ENCODE measurements at regions not wholly inside any gene's neighbourhood (a gene's known extent, or its start where the extent isn't known, plus 50 kb on each side); places are given as distances from the start of the nearest gene placed in this dataset.
"Not testable (repeated sequence)": the region's sequence is repeated elsewhere in the genome, so short reads cannot be mapped to it uniquely, and the experiment has no call there.

DNA sequence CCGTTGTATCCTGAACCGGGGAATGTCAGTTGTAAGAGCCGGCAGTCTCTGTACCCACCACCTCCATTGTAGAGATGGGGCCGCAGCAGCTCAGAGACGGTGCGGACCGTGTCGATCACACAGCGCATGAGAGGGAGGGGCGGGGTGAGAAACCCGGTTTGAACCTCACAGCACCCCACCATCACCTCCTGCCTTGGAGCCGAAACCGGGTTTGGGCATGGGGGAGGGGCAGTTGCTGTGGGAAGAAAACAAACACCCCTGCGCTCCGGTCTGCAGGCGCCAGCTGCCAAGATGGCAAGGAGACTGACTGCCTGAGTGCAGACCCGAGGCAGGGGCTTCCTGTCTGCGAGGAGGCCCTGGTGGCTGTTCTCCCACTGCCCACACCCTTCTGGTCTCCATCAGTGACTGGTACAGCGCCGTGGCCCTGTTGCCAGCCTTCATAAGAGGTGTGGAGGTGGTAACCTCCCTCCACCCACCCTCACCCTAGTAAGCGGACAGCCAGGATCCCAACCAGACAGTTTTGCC is 69.2 kb upstream of the SSBP3 start:
- DNase-seq (ENCODE audit: low read depth in 2 of 3, low spot score in 2 of 3): peak in 2 of 3 donors; percentile 59 to 86

DNA sequence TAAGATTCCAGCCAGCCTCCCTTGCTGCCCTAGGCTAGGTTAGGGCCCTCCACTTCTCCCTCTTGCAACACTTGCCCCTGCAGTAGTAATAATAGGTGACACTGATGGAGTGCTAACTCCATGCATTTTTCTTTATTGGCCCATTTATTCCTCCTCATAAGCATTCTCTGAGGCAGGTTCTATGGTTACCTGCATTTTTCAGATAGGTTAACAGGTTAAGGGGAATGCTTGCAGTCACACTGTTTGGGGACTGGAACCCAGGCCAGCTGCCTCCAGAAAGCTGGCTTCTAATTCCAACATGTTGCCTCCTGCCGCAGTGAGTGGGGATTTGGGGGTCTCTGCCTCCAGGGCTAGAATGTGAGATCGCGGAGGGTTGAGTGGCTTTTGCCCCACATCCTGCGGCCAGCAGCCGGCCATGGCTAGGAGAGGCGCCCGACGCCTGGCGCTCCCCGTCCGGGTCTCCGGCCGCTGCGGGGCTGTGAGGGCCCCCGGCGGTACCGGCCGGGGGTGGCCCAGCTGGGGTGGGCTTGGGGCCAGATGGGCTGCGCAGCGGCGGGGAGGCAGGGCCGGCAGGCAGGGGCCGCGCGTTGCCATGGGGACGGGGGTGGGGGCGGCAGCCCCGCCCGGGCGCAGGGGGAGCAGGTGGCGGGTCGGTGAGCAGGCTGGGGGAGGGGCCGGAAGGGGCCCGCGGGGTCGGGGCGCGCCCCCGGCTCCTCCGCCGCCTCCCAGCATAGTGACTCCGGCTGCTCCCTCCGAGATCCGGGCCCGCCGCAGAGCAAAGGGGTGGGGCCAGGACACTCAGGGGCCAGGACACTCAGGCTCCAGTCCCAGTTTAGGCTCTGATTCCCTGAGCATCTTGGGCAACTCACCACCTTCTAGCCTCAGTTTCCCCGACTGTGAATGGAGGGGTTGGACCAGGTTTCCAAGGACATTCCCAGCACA is 68.4 kb upstream of the SSBP3 start:
- DNase-seq (ENCODE audit: low read depth in 2 of 3, low spot score in 2 of 3): peak in 2 of 3 donors; percentile 59 to 66

DNA sequence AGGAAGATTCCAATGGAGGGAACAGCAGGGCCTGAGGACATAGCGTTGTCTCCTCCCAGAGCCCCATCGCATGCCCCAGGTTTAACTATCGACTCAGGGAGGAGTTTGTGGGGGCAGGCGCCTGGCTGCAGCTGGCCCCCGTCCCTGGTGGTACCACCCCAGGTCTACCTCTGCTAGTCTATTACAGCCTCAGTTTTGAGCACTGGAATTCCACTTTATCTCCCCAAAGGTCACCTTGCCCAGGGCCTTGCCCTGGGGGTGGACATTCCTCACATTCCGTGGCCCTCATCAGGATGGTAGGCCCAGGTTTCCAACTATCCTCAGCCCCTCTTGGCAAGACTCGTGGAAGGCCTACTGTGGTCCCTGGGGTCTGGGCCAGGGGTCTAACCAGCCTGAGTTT is 65.4 kb upstream of the SSBP3 start:
- DNase-seq (ENCODE audit: low read depth in 2 of 3, low spot score in 2 of 3): no peak

DNA sequence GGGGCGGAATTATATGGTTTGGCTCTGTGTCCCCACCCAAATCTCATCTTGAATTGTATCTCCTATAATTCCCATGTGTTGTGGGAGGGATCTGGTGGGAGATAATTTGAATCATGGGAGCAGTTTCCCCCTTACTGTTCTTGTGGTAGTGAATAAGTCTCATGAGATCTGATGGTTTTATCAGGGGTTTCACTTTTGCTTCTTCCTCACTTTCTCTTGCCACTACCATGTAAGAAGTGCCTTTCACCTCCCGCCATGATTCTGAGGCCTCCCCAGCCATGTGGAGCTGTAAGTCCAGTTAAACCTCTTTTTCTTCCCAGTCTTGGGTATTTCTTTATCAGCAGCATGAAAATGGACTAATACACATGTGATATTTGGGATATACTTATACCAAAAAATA is 63.2 kb upstream of the SSBP3 start:
- not testable (repeated sequence) for DNase-seq (ENCODE audit: low read depth in 2 of 3, low spot score in 2 of 3)

DNA sequence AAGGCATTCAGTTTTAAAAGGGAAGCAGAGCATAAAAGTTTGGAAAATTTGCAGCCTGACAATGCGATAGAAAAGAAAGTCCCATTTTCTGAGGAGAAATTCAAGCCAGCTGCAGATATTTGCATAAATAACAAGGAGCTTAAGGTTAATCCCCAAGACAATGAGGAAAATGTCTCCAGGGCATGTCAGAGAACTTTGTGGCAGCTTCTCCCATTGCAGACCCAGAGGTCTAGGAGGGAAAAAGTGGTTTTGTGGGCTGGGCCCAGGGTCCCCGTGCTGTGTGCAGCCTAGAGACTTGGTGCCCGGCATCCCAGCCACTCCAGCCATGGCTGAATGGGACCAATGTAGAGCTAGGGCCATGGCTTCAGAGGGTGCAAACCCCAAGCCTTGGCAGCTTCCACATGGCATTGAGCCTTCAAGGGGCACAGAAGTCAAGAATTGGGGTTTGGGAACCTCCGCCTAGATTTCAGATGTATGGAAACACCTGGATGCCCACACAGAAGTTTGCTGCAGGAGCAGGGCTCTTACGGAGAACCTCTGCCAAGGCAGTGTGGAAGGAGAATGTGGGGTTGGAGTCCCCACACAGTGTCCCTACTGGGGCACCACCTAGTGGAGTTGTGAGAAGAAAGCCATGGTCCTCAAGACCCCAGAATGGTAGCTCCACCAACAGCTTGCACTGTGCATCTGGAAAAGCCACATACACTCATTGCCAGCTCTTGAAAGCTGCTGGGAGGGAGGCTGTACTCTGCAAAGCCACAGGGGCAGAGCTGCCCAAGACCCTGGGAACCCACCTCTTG is 62.3 kb upstream of the SSBP3 start:
- DNase-seq (ENCODE audit: low read depth in 2 of 3, low spot score in 2 of 3): peak in 1 of 3 donors; percentile 66

DNA sequence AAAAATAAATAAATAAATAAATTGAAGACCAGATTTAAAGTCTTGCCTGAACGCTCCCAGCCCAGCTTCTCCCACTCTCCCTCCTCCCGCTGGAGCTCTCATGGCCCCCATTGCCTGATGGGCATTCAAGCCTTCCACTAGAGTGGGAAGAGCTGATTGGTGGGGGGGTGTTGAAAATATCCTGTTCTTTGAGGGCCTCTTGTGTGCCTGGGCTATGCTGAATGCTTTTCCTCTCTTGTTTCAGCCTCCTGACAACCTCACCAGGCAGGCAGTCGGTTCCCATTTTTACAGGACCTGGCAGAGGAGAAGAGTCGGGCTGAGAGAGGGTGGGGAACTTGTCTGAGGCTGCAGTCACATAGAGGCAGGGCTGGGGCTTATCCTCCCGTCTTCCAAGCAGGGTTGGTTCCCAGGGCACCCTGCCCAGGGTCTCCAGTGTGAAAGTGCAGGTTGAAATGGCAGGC is 59.2 kb upstream of the SSBP3 start:
- no peak for DNase-seq (ENCODE audit: low read depth in 2 of 3, low spot score in 2 of 3)

DNA sequence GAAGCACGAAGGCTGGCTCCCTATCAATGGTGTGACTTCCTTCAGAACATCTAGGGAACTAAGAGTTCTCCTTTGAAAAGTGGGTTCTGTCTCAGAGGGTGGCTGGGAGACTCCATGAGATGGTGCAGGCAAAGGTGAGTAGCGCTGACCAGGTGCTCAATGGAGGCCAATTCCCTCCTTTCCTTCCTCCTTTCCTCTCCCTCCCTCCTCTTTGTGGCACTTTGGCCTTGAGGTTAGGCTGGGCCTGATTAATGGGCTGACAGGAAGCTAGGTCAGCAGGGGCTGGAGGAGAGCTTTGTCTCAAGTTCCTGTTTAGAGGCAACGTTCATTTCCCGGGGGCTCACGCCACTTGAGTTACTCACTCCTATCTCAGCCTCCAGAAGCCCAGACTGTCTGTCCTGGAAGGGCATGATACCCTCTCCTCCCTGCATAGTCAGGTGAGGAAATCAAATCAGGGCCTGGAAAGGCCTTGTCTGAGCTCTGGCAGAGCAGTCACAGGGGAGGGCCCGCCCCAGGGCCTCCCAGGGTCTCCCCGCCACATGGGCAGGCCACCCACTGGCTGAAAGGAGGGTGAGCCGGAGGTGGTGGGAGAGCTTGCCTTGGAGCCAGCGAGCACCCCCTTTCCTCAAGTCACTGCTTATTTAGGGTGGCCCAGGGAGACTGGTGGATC is 58.4 kb upstream of the SSBP3 start:
- peak in 1 of 3 donors; percentile 54 for DNase-seq (ENCODE audit: low read depth in 2 of 3, low spot score in 2 of 3)

DNA sequence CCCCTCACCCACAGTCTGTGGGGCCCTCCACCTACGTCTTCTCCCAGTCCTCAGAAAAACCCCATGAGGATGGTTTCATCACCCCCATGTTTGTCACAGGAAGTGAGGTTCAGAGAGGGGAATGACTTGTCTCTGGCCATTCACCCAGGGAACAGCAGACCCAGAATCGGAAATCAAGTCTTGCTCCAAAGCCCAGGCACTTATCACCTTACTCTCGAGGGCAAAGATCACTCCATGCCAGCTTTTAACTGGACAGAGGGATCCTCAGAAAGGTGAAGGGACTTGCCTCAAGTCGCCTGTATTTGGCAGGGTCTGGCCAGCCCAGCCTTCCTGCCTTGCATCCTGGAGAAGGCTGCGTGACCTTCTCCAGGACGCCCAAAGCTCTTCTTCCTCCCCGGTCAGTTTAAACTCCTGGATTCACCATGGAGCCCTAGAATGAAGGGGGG is 57.9 kb upstream of the SSBP3 start:
- no peak for DNase-seq (ENCODE audit: low read depth in 2 of 3, low spot score in 2 of 3)

DNA sequence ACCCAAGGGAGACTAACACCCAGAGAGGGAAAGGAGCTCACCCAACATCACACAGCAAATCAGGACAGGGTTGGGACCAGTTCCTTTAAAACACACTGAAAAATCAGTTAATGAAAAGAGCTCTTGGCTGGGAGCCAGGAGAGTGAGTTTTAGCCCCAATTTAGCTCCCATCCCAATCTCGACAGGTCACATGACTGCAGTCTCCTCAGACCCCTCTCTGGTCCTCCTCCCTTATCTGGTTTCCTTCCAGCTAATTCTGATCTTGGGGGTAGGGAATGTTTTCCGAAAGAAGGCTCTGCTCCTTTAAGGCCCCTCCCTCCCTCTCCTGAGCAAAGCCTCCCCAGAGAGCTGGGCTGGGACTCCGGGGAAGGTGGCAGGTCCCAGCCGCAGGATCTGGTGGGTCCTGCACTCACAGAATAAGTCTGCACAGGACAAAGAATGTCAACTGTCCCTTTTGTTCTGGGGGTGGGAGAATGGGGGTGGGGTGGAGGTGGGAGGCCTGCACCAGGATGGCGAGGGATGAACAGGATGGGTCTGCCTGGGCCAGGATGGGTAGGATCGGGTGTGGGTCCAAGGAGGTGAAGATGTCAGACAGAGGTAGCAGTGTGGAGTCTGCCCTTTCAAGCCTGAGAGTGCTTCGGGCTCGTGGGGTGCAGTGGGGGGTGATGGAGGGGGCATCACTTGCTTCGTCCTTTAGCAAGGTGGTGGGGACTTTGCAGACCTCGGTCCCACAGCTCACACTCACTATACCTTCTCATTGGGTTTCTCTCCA is 57.3 kb upstream of the SSBP3 start:
- no peak for DNase-seq (ENCODE audit: low read depth in 2 of 3, low spot score in 2 of 3)

DNA sequence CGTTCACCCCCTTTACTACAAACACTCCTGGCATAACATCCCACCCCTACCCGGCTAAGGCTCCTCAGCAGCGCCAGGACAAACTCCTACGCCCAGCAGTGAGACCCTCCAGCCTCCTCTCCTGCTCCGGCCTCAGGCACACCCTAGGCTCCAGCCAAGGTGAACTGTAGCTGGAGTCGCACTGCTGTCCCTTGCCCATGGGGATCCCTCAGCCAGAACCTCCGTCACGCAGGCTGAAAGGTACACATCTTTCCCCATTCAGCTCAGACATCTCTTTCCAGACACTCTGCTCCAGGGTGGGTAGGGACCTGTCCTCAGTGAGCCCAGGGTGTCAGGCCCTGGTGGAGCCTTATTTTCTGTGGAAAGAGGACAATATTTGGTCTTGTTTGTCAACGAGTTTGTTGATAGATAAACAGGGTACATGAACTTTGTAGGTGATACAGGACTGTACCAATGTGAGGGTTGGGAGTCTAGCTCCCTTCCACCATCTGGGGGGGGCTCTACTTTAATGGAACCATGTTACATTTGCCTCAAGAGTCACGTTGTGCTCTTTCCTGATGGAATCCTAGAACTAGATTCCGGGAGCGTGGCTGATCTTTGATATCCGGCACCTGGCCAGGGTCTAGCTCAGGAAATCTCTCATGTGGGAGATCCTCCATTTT is 56.5 kb upstream of the SSBP3 start:
- no peak for DNase-seq (ENCODE audit: low read depth in 2 of 3, low spot score in 2 of 3)

DNA sequence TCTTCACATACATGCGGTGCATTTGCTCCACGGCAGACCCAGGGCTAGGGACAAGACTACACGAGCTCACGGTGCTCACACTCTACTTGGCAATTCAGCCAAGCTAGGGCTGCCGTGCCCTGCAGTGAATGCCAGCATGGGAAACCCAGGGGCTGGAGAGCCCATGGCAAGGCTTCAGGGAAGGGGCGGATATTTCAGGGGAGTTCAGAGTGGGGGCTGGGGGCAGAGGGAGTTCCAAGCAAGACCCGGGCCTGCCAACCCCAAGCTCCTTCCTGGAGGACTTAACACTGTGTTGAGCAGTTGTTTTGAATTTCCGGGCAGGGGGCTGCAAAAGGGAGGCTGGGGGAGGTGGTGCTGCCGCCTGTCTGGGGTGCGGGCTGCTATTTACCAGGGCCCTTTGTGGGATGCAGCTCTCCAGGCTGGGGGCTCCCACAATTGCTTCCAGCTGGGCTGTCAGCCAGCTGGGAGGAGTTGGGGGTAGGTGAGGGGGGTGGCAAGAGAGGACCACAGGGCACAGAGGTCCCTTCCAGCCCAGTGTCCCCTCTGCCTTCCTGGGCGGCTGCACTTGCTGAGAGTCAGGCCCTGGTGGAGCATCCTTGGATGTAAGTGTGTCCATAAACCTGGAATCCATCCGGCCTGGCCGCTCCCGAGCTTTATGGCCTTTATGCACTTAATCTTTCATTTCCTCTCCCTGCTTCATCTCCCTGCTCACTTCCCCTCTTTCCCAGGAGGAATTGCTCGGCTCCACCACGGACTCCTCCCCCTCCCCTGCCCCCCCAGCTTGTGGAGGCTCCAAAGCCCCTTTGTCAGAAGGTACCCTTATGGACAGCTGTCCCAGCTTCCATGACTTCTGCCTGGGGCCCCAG is 55.8 kb upstream of the SSBP3 start:
- DNase-seq (ENCODE audit: low read depth in 2 of 3, low spot score in 2 of 3): no peak

DNA sequence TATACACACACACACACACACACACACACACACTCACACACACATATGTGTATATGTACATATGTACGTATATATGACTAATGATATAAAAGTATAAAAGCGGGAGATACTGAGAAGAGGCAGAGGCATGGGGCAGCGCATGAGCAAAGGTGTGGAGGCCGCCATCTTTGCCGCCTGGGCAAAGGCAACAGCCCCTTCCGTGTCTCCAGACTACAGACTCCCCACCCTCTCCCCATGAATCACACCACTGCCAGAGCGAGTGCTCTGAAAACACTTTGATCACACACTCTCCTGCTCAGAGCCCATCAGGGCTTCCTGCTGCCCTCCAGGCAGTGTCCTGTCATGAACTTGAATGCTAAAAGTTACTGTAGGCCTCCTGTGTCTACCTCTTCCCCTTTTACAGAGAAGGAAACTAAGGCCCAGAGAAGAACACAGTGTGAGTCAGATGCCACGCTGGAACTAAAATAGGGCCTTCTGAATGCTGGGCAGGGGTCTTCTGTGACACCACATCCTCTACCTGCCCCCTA is 54.7 kb upstream of the SSBP3 start:
- no peak for DNase-seq (ENCODE audit: low read depth in 2 of 3, low spot score in 2 of 3)

DNA sequence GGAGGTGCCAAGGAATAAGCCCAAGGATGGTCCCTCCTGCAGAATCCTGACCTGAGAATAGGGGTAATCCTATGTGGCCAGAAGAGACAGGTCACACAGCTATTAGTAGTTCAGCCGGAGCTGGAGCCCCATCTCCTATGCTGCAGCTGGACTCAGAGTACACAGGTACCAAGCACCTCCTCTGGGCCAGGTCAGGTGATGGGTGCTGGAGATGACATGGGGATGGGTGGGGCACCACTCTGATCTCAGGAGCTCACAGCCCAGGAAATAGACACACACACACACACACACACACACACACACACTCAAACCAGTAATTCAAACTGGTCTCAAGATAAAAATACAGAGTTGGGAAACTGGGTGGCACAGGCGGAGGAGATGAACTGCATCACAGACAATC is 54.2 kb upstream of the SSBP3 start:
- no peak for DNase-seq (ENCODE audit: low read depth in 2 of 3, low spot score in 2 of 3)

DNA sequence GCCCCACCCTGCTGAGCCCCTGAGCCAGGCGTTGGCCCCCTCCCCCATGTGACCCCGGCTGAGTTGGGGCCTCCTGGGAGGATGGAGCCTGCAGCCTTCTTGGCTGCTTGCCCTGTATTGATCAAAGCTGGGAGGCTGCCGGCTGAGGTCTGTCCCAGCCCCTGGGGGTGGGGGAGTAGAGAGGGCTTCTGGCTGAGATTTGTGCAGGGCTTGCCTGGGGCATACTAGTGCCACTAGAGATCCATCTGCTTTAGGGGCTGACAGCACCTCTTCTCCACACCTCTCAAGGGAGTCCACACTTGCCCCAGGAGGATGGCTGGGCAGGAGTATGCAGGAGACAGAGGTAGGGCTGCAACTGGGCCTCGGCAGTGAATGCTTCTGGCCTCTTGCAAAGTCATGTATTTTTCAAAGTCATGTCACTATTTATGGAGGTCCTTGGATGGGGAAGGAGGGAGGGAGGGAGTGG is 53.6 kb upstream of the SSBP3 start:
- no peak for DNase-seq (ENCODE audit: low read depth in 2 of 3, low spot score in 2 of 3)

DNA sequence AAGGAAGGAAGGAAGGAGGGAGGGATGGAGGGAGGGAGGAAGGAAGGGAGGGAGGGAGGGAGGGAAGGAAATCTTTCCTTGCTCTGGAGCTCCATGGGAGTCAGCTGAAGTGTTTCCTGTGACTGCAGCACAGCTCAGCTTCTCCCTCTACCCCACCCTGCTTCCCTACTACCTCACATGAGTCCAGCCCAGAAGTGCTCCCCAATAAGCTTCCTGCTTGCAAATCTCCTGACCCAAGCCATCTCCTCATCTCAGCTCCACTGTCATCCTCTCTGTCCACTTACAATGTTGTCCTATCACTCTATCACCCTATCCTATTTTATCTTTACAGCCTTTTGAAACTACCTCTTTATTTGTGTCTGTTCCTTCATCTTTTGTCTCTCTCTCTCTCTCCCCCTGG is 52.9 kb upstream of the SSBP3 start:
- DNase-seq (ENCODE audit: low read depth in 2 of 3, low spot score in 2 of 3): no peak

DNA sequence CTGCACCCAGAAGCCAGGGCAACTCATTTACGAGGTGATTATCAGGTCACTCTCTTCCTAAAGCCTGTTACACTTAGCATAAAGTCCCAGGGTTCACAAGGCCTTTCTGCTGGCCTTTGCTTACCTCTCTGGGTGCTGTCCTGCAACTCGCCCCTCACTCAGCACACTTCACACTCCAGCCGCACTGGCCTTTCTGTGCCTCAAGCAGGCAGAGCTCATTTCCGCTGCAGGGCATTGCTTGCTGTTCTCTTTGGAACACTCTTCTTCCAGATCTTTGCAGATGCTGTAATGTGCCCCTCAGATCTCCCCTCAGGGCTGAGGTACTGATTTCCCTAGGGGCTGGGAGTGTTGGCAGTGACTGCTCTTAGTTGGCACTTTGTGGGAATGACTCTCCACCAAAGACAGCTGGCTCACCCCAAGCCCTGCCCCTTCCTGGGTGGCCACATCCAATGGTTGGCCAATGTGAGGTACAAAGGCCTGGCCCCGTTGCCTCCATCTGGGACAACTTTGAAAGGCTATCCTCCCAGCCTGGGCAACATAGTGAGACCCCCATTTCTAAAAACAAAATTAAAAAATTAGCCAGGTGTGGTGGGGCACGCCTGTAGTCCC is 50.8 kb upstream of the SSBP3 start:
- DNase-seq (ENCODE audit: low read depth in 2 of 3, low spot score in 2 of 3): no peak

DNA sequence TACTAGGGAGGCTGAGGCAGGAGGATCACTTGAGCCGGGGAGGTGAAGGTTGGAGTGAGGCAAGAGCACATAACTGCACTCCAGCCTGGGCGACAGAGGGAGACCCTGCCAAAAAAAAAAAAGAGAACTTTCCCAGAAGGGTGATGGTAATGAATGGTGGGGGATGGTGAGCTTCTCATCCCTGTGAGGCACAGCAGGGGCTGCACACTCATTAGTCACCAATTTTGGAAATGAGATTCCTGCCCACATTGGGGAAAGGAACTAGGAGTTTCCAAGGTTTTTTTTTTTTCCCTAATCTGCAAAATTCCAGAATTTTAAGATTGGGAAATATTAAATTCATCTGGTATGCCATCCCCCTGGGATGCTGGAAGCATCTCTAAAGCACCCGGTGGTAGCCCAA is 50.2 kb upstream of the SSBP3 start:
- DNase-seq (ENCODE audit: low read depth in 2 of 3, low spot score in 2 of 3): no peak

All from hematopoietic multipotent progenitor cell (in vitro differentiated cells).